ENCODE measurements at regions not wholly inside any gene's neighbourhood (a gene's known extent, or its start where the extent isn't known, plus 50 kb on each side); places are given as distances from the start of the nearest gene placed in this dataset.

- Histone ChIP-seq H3K4ac (replicated peaks; ENCODE audit: insufficient read length, low read depth, low read length) (no peak overlapping the region), H2BK12ac (ENCODE audit: low read depth, low read length) (no peak overlapping the region), H3K56ac (replicated peaks; ENCODE audit: insufficient read length, low read depth, low read length) (no peak overlapping the region), H4K91ac (replicated peaks; ENCODE audit: insufficient read length, low read length) (no peak overlapping the region), H3K79me2 (ENCODE audit: control insufficient read depth in 1 of 2, insufficient read depth in 2 of 2, low read length in 2 of 2) (no peaks in the 10 kb centered on the region), H4K20me1 (replicated peaks in 1 of 2; ENCODE audit: control insufficient read depth in 1 of 2, insufficient read depth in 2 of 2, low read length in 2 of 2) (no peaks in the 10 kb centered on the region), H3K4me3 (ENCODE audit: extremely low read depth in 1 of 4, insufficient read depth in 2 of 4, low read depth in 3 of 4, low read length in 4 of 4) (no peak overlapping the region), H2AFZ (ENCODE audit: low read length) (no peak overlapping the region), H3K18ac (ENCODE audit: extremely low read depth, low read length) (no peak overlapping the region), H2BK20ac (ENCODE audit: low read length) (no peak overlapping the region), H3K27ac (ENCODE audit: low read depth, low read length) (no peak overlapping the region), H3K4me2 (ENCODE audit: insufficient read depth in 1 of 2, low read depth in 2 of 2, low read length in 2 of 2) (no peak overlapping the region), H3K4me1 (replicated peaks in 1 of 4; ENCODE audit: control insufficient read depth in 3 of 4, insufficient read depth in 4 of 4, low read length in 3 of 4) (no peaks in the 10 kb centered on the region), H3K36me3 (ENCODE audit: control insufficient read depth in 2 of 4, insufficient read depth in 4 of 4, low read length in 3 of 4) (no peaks in the 10 kb centered on the region), H3K23me2 (ENCODE audit: low read depth, low read length) (no peaks in the 10 kb centered on the region; the same call in 1 of the 2 replicates), H2BK120ac (replicated peaks; ENCODE audit: low read depth, low read length) (no peak overlapping the region), H3K79me1 (ENCODE audit: low read depth, low read length) (no peaks in the 10 kb centered on the region), H3K9ac (replicated peaks in 1 of 4; ENCODE audit: extremely low read depth in 1 of 4, low read depth in 3 of 4, low read length in 3 of 4) (no peak overlapping the region), H3K14ac (ENCODE audit: insufficient read length) (no peak overlapping the region), H2BK5ac (ENCODE audit: low read depth, low read length) (no peak overlapping the region), H4K5ac (ENCODE audit: insufficient read length, low read depth, low read length) (no peak overlapping the region), H4K8ac (ENCODE audit: extremely low read depth, insufficient read depth, low read length) (no peak overlapping the region), H2AK5ac (ENCODE audit: low read depth, low read length) (no peak overlapping the region), H2BK15ac (ENCODE audit: low read length) (no peak overlapping the region), H3K27me3 (replicated peaks in 1 of 4; ENCODE audit: control insufficient read depth in 3 of 4, extremely low read depth in 1 of 4, insufficient read depth in 3 of 4, low read length in 3 of 4) (no peaks in the 10 kb centered on the region), H3K9me3 (ENCODE audit: insufficient read depth in 2 of 2, low read depth in 1 of 2, low read length in 1 of 2) (no peaks in the 10 kb centered on the region), H3K23ac (ENCODE audit: insufficient read length) (no peak overlapping the region)
- 87% methylated on average over 6 of the region's 6 CpGs; no CpG with 5 or more reads in 1 of the 2 experiments for WGBS, 2 experiments (ENCODE audit: extremely low coverage in 1 of 2, insufficient coverage in 1 of 2, insufficient read length in 1 of 2, insufficient replicate concordance in 2 of 2, low coverage in 1 of 2, low lambda C conversion rate in 2 of 2, missing lambda C conversion rate in 1 of 2)
- POLR2A ChIA-PET (ENCODE audit: partially characterized antibody), result no interaction called here
- DNase-seq (ENCODE audit: low read depth in 1 of 2, low spot score in 2 of 2) (no peak), FAIRE-seq (no peak)
- CTCF ChIA-PET (ENCODE audit: partially characterized antibody), result interaction anchor here (0.8 to 1.1 kb wide), 3 partner anchors 9 to 31 kb away, joined by 4 read pairs; no protein-coding TSS in a partner anchor
- TF ChIP-seq SRF (IDR thresholded peaks at IDR 0.05; ENCODE audit: low read depth, low read length), result no peak
- TF ChIP-seq TCF12 (IDR thresholded peaks at IDR 0.05; ENCODE audit: low read depth, low read length), result no peak
- no peak for TF ChIP-seq RBBP5 (IDR thresholded peaks at IDR 0.05; ENCODE audit: borderline replicate concordance, low read depth, low read length)
- TF ChIP-seq TEAD4 (IDR thresholded peaks at IDR 0.05; ENCODE audit: low read depth, low read length), result no peak
Measured at GRCh38 chr15:57782731-57783130, 76.2 kb downstream of the POLR2M start.

Data from H1 (cell line).